ENCODE measurements at regions not wholly inside any gene's neighbourhood (a gene's known extent, or its start where the extent isn't known, plus 50 kb on each side); places are given as distances from the start of the nearest gene placed in this dataset.

- TF ChIP-seq, protein P1, sequence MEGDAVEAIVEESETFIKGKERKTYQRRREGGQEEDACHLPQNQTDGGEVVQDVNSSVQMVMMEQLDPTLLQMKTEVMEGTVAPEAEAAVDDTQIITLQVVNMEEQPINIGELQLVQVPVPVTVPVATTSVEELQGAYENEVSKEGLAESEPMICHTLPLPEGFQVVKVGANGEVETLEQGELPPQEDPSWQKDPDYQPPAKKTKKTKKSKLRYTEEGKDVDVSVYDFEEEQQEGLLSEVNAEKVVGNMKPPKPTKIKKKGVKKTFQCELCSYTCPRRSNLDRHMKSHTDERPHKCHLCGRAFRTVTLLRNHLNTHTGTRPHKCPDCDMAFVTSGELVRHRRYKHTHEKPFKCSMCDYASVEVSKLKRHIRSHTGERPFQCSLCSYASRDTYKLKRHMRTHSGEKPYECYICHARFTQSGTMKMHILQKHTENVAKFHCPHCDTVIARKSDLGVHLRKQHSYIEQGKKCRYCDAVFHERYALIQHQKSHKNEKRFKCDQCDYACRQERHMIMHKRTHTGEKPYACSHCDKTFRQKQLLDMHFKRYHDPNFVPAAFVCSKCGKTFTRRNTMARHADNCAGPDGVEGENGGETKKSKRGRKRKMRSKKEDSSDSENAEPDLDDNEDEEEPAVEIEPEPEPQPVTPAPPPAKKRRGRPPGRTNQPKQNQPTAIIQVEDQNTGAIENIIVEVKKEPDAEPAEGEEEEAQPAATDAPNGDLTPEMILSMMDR (IDR thresholded peaks at IDR 0.05; ENCODE audit: control insufficient read depth, extremely low read depth, insufficient read depth), result no peak
- DNase-seq (ENCODE audit: low read depth), result no peak
- no peak overlapping the region for H3K4me3 ChIP-seq (ENCODE audit: low read depth, low read length)
Observed at GRCh38 chrX:124619710-124620109, 273.3 kb downstream of the SH2D1A start.

DNA sequence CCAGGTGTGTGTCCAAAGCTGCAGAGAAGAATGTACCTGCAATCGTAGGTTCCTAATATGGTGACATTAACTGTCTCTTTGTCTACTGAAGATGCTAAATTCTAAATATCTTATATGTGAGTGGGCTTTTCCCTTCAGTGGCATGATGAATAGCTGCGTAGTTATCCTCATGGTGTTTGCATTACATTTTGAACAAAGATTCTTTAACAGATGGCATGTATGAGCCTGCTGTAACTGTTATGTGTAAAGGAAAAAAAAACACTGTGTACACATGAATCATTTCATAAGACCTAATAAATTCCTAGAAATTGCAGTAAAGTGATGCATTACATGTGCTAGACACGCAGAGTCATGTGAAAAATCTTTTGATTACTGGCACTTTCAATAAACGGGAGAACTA lies 288.0 kb downstream of the SH2D1A start:
- no peak for DNase-seq (ENCODE audit: low read depth)
- H3K4me3 ChIP-seq (ENCODE audit: low read depth, low read length), result no peak overlapping the region
- TF ChIP-seq, protein P1 (IDR thresholded peaks at IDR 0.05; ENCODE audit: control insufficient read depth, extremely low read depth, insufficient read depth), result no peak

- TF ChIP-seq, protein P1 (IDR thresholded peaks at IDR 0.05; ENCODE audit: control insufficient read depth, extremely low read depth, insufficient read depth), result no peak
- H3K4me3 ChIP-seq (ENCODE audit: low read depth, low read length), result no peak overlapping the region
- no peak for DNase-seq (ENCODE audit: low read depth)
Observed at GRCh38 chrX:124641737-124642491, 295.6 kb downstream of the SH2D1A start.

DNA sequence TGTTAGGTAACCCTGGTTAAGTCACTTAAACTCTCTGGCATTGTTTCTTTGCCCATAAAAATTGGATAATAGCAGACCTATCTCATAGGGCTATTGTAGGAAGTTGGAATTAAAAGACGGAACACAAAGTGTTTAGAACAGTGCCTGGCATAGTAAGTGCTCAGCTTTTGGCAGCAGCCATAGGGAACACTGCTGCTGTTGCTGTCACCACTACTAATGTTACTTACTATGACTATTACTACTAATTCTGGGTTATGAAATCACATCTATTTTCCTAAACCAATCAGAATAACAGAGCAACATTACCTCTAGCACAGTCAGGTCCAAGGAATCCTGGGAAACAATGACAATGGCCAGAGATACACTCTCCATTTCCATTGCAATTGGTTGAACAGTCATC lies 300.0 kb downstream of the SH2D1A start:
- TF ChIP-seq, protein P1 (IDR thresholded peaks at IDR 0.05; ENCODE audit: control insufficient read depth, extremely low read depth, insufficient read depth), result no peak
- no peak for DNase-seq (ENCODE audit: low read depth)
- H3K4me3 ChIP-seq (ENCODE audit: low read depth, low read length), result no peak overlapping the region

- TF ChIP-seq, protein P1 (IDR thresholded peaks at IDR 0.05; ENCODE audit: control insufficient read depth, extremely low read depth, insufficient read depth), result no peak
- DNase-seq (ENCODE audit: low read depth), result no peak
- no peak overlapping the region for H3K4me3 ChIP-seq (ENCODE audit: low read depth, low read length)
Observed at GRCh38 chrX:124651031-124651430, 304.7 kb downstream of the SH2D1A start.

- no peak overlapping the region for H3K4me3 ChIP-seq (ENCODE audit: low read depth, low read length)
- TF ChIP-seq, protein P1 (IDR thresholded peaks at IDR 0.05; ENCODE audit: control insufficient read depth, extremely low read depth, insufficient read depth), result no peak
- no peak for DNase-seq (ENCODE audit: low read depth)
Observed at GRCh38 chrX:124665621-124666400, 319.4 kb downstream of the SH2D1A start.

Data from LNCaP clone FGC (cell line).